PC-3 (cell line): ENCODE measurements at regions not wholly inside any gene's neighbourhood (a gene's known extent, or its start where the extent isn't known, plus 50 kb on each side); places are given as distances from the start of the nearest gene placed in this dataset.

Source experiments
- EZH2 ChIP-seq: fragments of 300-600 bp; sonication (generic); IDR thresholded peaks from one replicate; pipeline ENCODE4 v1.6.1; 2017; ENCODE audit warnings: antibody characterized with exemption, mild to moderate bottlenecking, low read length; ENCODE audit not compliant: unreplicated experiment
- TF ChIP-seq, protein P1 (sequence below): fragments of 300-600 bp; sonication (generic); conservative IDR thresholded peaks from 2 replicates; pipeline ENCODE4 v1.5.1; 2017; ENCODE audit warnings: antibody characterized with exemption, low read depth, mild to moderate bottlenecking, low read length

DNA sequence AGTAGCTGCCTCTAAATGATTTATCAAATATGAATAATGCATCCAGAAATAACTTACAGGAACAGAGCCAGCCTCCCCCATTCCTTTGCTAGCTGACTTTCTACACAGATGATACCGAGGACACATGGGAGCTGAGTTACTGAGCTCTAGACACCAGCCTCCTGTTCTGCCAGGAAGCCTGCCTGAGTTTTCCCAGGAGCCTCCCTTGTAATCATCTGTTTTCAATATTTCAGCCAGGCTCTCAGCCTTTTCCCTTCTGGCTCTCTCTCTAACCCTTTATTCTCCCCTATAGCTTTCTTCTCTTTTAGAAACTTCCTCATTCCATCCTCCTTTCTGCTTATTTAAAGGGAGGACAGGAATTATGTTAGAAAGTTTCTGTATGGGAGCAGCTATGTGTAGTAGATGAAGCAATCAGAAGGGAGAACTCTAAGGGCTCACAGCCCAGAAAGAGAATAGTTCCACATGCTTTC, 911.6 kb downstream of the TDRD15 start:
- TF ChIP-seq, protein P1, sequence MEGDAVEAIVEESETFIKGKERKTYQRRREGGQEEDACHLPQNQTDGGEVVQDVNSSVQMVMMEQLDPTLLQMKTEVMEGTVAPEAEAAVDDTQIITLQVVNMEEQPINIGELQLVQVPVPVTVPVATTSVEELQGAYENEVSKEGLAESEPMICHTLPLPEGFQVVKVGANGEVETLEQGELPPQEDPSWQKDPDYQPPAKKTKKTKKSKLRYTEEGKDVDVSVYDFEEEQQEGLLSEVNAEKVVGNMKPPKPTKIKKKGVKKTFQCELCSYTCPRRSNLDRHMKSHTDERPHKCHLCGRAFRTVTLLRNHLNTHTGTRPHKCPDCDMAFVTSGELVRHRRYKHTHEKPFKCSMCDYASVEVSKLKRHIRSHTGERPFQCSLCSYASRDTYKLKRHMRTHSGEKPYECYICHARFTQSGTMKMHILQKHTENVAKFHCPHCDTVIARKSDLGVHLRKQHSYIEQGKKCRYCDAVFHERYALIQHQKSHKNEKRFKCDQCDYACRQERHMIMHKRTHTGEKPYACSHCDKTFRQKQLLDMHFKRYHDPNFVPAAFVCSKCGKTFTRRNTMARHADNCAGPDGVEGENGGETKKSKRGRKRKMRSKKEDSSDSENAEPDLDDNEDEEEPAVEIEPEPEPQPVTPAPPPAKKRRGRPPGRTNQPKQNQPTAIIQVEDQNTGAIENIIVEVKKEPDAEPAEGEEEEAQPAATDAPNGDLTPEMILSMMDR, result no peak
- no peak for TF ChIP-seq EZH2
